ENCODE measurements at regions not wholly inside any gene's neighbourhood (a gene's known extent, or its start where the extent isn't known, plus 50 kb on each side); places are given as distances from the start of the nearest gene placed in this dataset.

DNA sequence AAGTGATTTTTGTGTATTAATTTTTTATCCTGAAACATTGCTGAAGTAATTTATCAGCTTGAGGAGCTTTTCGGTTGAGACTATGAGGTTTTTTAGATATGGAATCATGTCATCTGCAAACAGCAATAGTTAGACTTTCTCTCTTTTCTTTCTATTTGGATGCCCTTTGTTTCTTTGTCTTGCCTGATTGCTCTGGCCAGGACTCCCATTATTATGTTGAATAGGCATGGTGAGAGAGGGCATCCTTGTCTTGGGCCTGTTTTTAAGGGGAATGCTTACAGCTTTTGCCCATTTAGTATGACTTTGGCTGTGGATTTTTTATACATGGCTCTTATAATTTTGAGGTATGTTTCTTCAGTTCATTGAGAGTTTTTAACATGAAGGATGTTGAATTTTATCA, 207.6 kb upstream of the DEFB112 start:
- no peaks in the 10 kb centered on the region for H3K27me3 Mint-ChIP-seq
- WGBS (ENCODE audit: insufficient coverage): no CpG with 5 or more reads among the region's 1 CpG

DNA sequence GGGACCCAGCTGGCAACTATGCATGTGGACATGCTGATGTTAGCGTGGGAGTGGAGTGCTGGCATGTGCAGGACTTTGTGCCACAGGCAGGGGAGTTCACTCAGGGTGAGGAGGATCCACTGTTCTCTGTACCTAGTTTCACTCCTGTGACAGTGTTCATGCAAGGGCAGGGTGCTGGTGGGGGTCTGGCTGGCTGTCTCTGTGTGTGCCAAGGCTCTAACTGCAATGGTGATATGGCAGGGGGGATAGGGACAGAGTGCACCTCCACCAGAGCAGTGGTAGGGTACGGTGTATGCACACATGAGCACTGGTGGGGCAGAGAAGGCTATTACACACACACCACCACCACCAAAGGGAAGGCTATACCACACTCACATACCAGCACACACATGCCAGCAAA, 210.2 kb upstream of the DEFB112 start:
- Histone ChIP-seq H3K4me3 (ENCODE audit: control insufficient read depth in 1 of 2, extremely low read depth in 1 of 2, low read length in 1 of 2) (no peak overlapping the region), H3K36me3 (ENCODE audit: control insufficient read depth in 2 of 2, extremely low read depth in 1 of 2, insufficient read depth in 1 of 2, low read length in 1 of 2) (no peaks in the 10 kb centered on the region), H3K9me3 (no peaks in the 10 kb centered on the region), H3K27ac (ENCODE audit: low read length) (no peak overlapping the region), H3K4me1 (ENCODE audit: control insufficient read depth in 1 of 2, extremely low read depth in 1 of 2, insufficient read depth in 2 of 2, low read length in 2 of 2) (no peaks in the 10 kb centered on the region), H3K27me3 (replicated peaks in 1 of 2; ENCODE audit: control insufficient read depth in 2 of 2, extremely low read depth in 1 of 2, insufficient read depth in 2 of 2, low read length in 1 of 2) (no peaks in the 10 kb centered on the region)
- ChIA-PET CTCF (no interaction called here), POLR2A (no interaction called here)
- WGBS (ENCODE audit: insufficient coverage): 67% methylated on average over 1 of the region's 2 CpGs
- Mint-ChIP-seq H3K27me3 (no peaks in the 10 kb centered on the region), H3K4me3 (no peak overlapping the region), H3K4me1 (no peaks in the 10 kb centered on the region), H3K9me3 (peaks cover 16 to 30% (median 22%) of the 10 kb centered on the region in 3 donors), H3K27ac (no peak overlapping the region), H3K36me3 (no peaks in the 10 kb centered on the region)
- ATAC-seq (replicated peaks in 1 of 4) (no peak), DNase-seq (no peak)

More for the DNA sequence above, 207.6 kb upstream of the DEFB112 start:
- DNase-seq (no peak), ATAC-seq (replicated peaks in 1 of 4) (no peak)
- no peak overlapping the region for H3K27ac Mint-ChIP-seq
- peaks cover 9 to 20% (median 15%) of the 10 kb centered on the region in 3 donors for H3K9me3 Mint-ChIP-seq
- Histone ChIP-seq H3K4me3 (ENCODE audit: control insufficient read depth in 1 of 2, extremely low read depth in 1 of 2, low read length in 1 of 2) (no peak overlapping the region), H3K27ac (ENCODE audit: low read length) (no peak overlapping the region), H3K4me1 (ENCODE audit: control insufficient read depth in 1 of 2, extremely low read depth in 1 of 2, insufficient read depth in 2 of 2, low read length in 2 of 2) (no peaks in the 10 kb centered on the region), H3K9me3 (no peaks in the 10 kb centered on the region), H3K27me3 (replicated peaks in 1 of 2; ENCODE audit: control insufficient read depth in 2 of 2, extremely low read depth in 1 of 2, insufficient read depth in 2 of 2, low read length in 1 of 2) (no peaks in the 10 kb centered on the region), H3K36me3 (ENCODE audit: control insufficient read depth in 2 of 2, extremely low read depth in 1 of 2, insufficient read depth in 1 of 2, low read length in 1 of 2) (no peaks in the 10 kb centered on the region)
- ChIA-PET CTCF (no interaction called here), POLR2A (no interaction called here)
- H3K36me3 Mint-ChIP-seq: no peaks in the 10 kb centered on the region
- no peaks in the 10 kb centered on the region for H3K4me1 Mint-ChIP-seq
- H3K4me3 Mint-ChIP-seq: no peak overlapping the region

- ChIA-PET CTCF (no interaction called here), POLR2A (no interaction called here)
- Histone ChIP-seq H3K27me3 (replicated peaks in 1 of 2; ENCODE audit: control insufficient read depth in 2 of 2, extremely low read depth in 1 of 2, insufficient read depth in 2 of 2, low read length in 1 of 2) (no peaks in the 10 kb centered on the region), H3K27ac (ENCODE audit: low read length) (no peak overlapping the region), H3K4me3 (ENCODE audit: control insufficient read depth in 1 of 2, extremely low read depth in 1 of 2, low read length in 1 of 2) (no peak overlapping the region), H3K9me3 (no peaks in the 10 kb centered on the region), H3K4me1 (ENCODE audit: control insufficient read depth in 1 of 2, extremely low read depth in 1 of 2, insufficient read depth in 2 of 2, low read length in 2 of 2) (no peaks in the 10 kb centered on the region), H3K36me3 (ENCODE audit: control insufficient read depth in 2 of 2, extremely low read depth in 1 of 2, insufficient read depth in 1 of 2, low read length in 1 of 2) (no peaks in the 10 kb centered on the region)
- no peak for DNase-seq
- Mint-ChIP-seq H3K27me3 (no peaks in the 10 kb centered on the region), H3K4me3 (no peak overlapping the region), H3K9me3 (peaks cover 19 to 21% (median 20%) of the 10 kb centered on the region in 3 donors), H3K4me1 (no peaks in the 10 kb centered on the region), H3K36me3 (no peaks in the 10 kb centered on the region), H3K27ac (no peak overlapping the region)
- WGBS (ENCODE audit: insufficient coverage): 0% methylated on average over 1 of the region's 2 CpGs
- no peak for ATAC-seq (replicated peaks in 1 of 4)
Measured at GRCh38 chr6:50264995-50265571, 215.4 kb upstream of the DEFB112 start.

GRCh38 chr6:50270415-50270814, 220.7 kb upstream of the DEFB112 start:
- H3K27ac Mint-ChIP-seq: no peak overlapping the region
- no peaks in the 10 kb centered on the region for H3K36me3 Mint-ChIP-seq
- no peak overlapping the region for H3K4me3 Mint-ChIP-seq
- Histone ChIP-seq H3K27ac (ENCODE audit: low read length) (no peak overlapping the region), H3K27me3 (replicated peaks in 1 of 2; ENCODE audit: control insufficient read depth in 2 of 2, extremely low read depth in 1 of 2, insufficient read depth in 2 of 2, low read length in 1 of 2) (no peaks in the 10 kb centered on the region), H3K36me3 (ENCODE audit: control insufficient read depth in 2 of 2, extremely low read depth in 1 of 2, insufficient read depth in 1 of 2, low read length in 1 of 2) (no peaks in the 10 kb centered on the region), H3K4me3 (ENCODE audit: control insufficient read depth in 1 of 2, extremely low read depth in 1 of 2, low read length in 1 of 2) (no peak overlapping the region), H3K4me1 (ENCODE audit: control insufficient read depth in 1 of 2, extremely low read depth in 1 of 2, insufficient read depth in 2 of 2, low read length in 2 of 2) (no peaks in the 10 kb centered on the region), H3K9me3 (no peaks in the 10 kb centered on the region)
- POLR2A ChIA-PET: no interaction called here
- no peaks in the 10 kb centered on the region for H3K4me1 Mint-ChIP-seq
- ATAC-seq (replicated peaks in 1 of 4): no peak
- 33% methylated on average over 1 of the region's 1 CpG for WGBS (ENCODE audit: insufficient coverage)
- CTCF ChIA-PET: no interaction called here
- peaks cover 13 to 21% (median 13%) of the 10 kb centered on the region in 3 donors for H3K9me3 Mint-ChIP-seq
- H3K27me3 Mint-ChIP-seq: no peaks in the 10 kb centered on the region
- no peak for DNase-seq

DNA sequence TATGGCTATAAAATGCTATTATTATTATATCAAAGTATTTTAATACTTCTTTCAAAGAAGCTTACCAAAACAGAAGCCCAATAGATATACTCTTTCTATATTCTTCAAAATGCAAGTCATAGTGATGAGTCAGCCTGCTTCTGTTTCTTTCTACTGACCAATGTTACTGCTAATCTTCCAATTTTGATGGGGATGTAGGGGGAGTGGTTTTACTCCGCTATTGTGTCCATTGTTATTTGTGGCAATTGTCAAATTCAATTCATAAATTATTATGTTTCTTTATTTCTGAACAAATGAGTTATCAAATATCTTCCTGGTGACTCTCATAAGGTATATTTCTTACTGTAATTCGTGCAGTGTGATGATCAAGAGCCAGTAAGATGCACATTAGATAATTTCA, 221.5 kb upstream of the DEFB112 start:
- WGBS (ENCODE audit: insufficient coverage): no CpG with 5 or more reads among the region's 2 CpGs
- no peak overlapping the region for H3K4me3 Mint-ChIP-seq
- H3K4me3 ChIP-seq (ENCODE audit: control insufficient read depth in 1 of 2, extremely low read depth in 1 of 2, low read length in 1 of 2): no peak overlapping the region
- ChIA-PET POLR2A (no interaction called here), CTCF (no interaction called here)
- H3K27me3 Mint-ChIP-seq: no peaks in the 10 kb centered on the region
- no peaks in the 10 kb centered on the region for H3K4me1 Mint-ChIP-seq
- H3K9me3 ChIP-seq: no peaks in the 10 kb centered on the region
- DNase-seq: no peak
- H3K27me3 ChIP-seq (replicated peaks in 1 of 2; ENCODE audit: control insufficient read depth in 2 of 2, extremely low read depth in 1 of 2, insufficient read depth in 2 of 2, low read length in 1 of 2): no peaks in the 10 kb centered on the region
- H3K27ac ChIP-seq (ENCODE audit: low read length): no peak overlapping the region
- H3K9me3 Mint-ChIP-seq: peaks cover 11 to 19% (median 12%) of the 10 kb centered on the region in 3 donors
- H3K27ac Mint-ChIP-seq: no peak overlapping the region
- no peak for ATAC-seq (replicated peaks in 1 of 4)
- H3K36me3 Mint-ChIP-seq: no peaks in the 10 kb centered on the region
- H3K4me1 ChIP-seq (ENCODE audit: control insufficient read depth in 1 of 2, extremely low read depth in 1 of 2, insufficient read depth in 2 of 2, low read length in 2 of 2): no peaks in the 10 kb centered on the region
- H3K36me3 ChIP-seq (ENCODE audit: control insufficient read depth in 2 of 2, extremely low read depth in 1 of 2, insufficient read depth in 1 of 2, low read length in 1 of 2): no peaks in the 10 kb centered on the region

GRCh38 chr6:50271817-50272216, 222.1 kb upstream of the DEFB112 start:
- Mint-ChIP-seq H3K27ac (no peak overlapping the region), H3K9me3 (peaks cover 11 to 16% (median 12%) of the 10 kb centered on the region in 3 donors), H3K36me3 (no peaks in the 10 kb centered on the region), H3K27me3 (no peaks in the 10 kb centered on the region), H3K4me3 (no peak overlapping the region), H3K4me1 (no peaks in the 10 kb centered on the region)
- CTCF ChIA-PET: no interaction called here
- Histone ChIP-seq H3K36me3 (ENCODE audit: control insufficient read depth in 2 of 2, extremely low read depth in 1 of 2, insufficient read depth in 1 of 2, low read length in 1 of 2) (no peaks in the 10 kb centered on the region), H3K9me3 (no peaks in the 10 kb centered on the region), H3K27ac (ENCODE audit: low read length) (no peak overlapping the region), H3K4me3 (ENCODE audit: control insufficient read depth in 1 of 2, extremely low read depth in 1 of 2, low read length in 1 of 2) (no peak overlapping the region), H3K4me1 (ENCODE audit: control insufficient read depth in 1 of 2, extremely low read depth in 1 of 2, insufficient read depth in 2 of 2, low read length in 2 of 2) (no peaks in the 10 kb centered on the region), H3K27me3 (replicated peaks in 1 of 2; ENCODE audit: control insufficient read depth in 2 of 2, extremely low read depth in 1 of 2, insufficient read depth in 2 of 2, low read length in 1 of 2) (no peaks in the 10 kb centered on the region)
- DNase-seq (no peak), ATAC-seq (replicated peaks in 1 of 4) (no peak)
- POLR2A ChIA-PET: no interaction called here

DNA sequence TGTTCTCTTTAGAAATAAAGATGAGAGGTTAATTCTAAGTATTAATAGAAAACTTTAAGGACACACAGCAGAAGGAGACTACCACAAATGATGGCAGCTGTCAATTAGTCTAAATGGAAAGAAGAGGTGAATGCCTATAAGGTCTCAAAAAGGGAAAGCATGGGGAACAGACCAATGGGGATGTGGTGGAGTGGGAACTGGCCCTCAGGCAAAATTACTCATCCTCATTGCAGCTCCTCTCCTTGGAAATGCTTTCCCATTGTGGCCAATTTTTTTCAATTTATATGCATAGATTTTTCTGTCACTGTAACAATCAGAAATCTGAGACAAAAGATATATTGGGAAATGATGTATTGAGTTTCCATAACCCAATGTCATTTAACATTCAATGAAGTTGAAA, 222.9 kb upstream of the DEFB112 start:
- Histone ChIP-seq H3K4me1 (ENCODE audit: control insufficient read depth in 1 of 2, extremely low read depth in 1 of 2, insufficient read depth in 2 of 2, low read length in 2 of 2) (no peaks in the 10 kb centered on the region), H3K9me3 (no peaks in the 10 kb centered on the region), H3K27ac (ENCODE audit: low read length) (no peak overlapping the region), H3K4me3 (ENCODE audit: control insufficient read depth in 1 of 2, extremely low read depth in 1 of 2, low read length in 1 of 2) (no peak overlapping the region), H3K27me3 (replicated peaks in 1 of 2; ENCODE audit: control insufficient read depth in 2 of 2, extremely low read depth in 1 of 2, insufficient read depth in 2 of 2, low read length in 1 of 2) (no peaks in the 10 kb centered on the region), H3K36me3 (ENCODE audit: control insufficient read depth in 2 of 2, extremely low read depth in 1 of 2, insufficient read depth in 1 of 2, low read length in 1 of 2) (no peaks in the 10 kb centered on the region)
- Mint-ChIP-seq H3K4me1 (no peaks in the 10 kb centered on the region), H3K27ac (no peak overlapping the region), H3K9me3 (peaks cover 9 to 16% (median 11%) of the 10 kb centered on the region in 3 donors), H3K36me3 (no peaks in the 10 kb centered on the region), H3K27me3 (no peaks in the 10 kb centered on the region), H3K4me3 (no peak overlapping the region)
- DNase-seq: no peak
- CTCF ChIA-PET: no interaction called here
- no peak for ATAC-seq (replicated peaks in 1 of 4)
- POLR2A ChIA-PET: no interaction called here

Data from T-cell (primary cell).